A549 (cell line): ENCODE measurements at regions not wholly inside any gene's neighbourhood (a gene's known extent, or its start where the extent isn't known, plus 50 kb on each side); places are given as distances from the start of the nearest gene placed in this dataset.

ENCODE experiments used
- BHLHE40 ChIP-seq: IDR thresholded peaks from 2 replicates; pipeline ENCODE4 v1.6.1; 2012; ENCODE audit warnings: low read depth, low read length, inconsistent platforms
- GATA3 ChIP-seq: IDR thresholded peaks from 2 replicates; pipeline ENCODE4 v1.6.1; 2012; ENCODE audit warnings: borderline replicate concordance
- MAZ ChIP-seq: fragments of 150-350 bp; IDR thresholded peaks from 2 replicates; pipeline ENCODE4 v1.6.1; 2014; ENCODE audit warnings: antibody characterized with exemption, low read depth, low read length, borderline replicate concordance
- NR3C1 ChIP-seq: fragments of >200 bp; sonication (Bioruptor Twin); formaldehyde crosslinking; IDR thresholded peaks from 3 replicates; pipeline ENCODE4 v1.6.1; 2017
- POLR2A ChIP-seq: IDR thresholded peaks from 2 replicates; pipeline ENCODE4 v1.6.1; 2012; ENCODE audit warnings: mild to moderate bottlenecking, low read length
- RAD21 ChIP-seq, 2 experiments: fragments of >200 bp in 1 of 2; sonication (Bioruptor Twin) in 1 of 2; formaldehyde crosslinking in 1 of 2; IDR thresholded peaks in 1 of 2; conservative IDR thresholded peaks in 1 of 2; 2 replicates in 1 of 2; 3 replicates in 1 of 2; pipeline ENCODE4 v1.6.1; 2012 to 2018; ENCODE audit warnings: inconsistent platforms in 1 of 2
- RNF2 ChIP-seq: fragments of 200-600 bp; sonication (generic); IDR thresholded peaks from 2 replicates; pipeline ENCODE4 v1.6.1; 2016; ENCODE audit warnings: low read depth, mild to moderate bottlenecking, antibody characterized with exemption, moderate library complexity, borderline replicate concordance
- TF ChIP-seq, protein P1 (sequence below): fragments of >200 bp; sonication (Bioruptor Twin); formaldehyde crosslinking; IDR thresholded peaks from 3 replicates; pipeline ENCODE4 v1.5.1; 2016
- TF ChIP-seq, protein P2 (sequence below): fragments of 150-350 bp; IDR thresholded peaks from 2 replicates; pipeline ENCODE4 v1.6.1; 2014; ENCODE audit warnings: low read depth, mild to moderate bottlenecking, low read length
- TF ChIP-seq, protein P3 (sequence below): fragments of 250-450 bp; sonication (Bioruptor Pico); IDR thresholded peaks from 2 replicates; pipeline ENCODE4 v1.5.0; 2021; ENCODE audit warnings: mild to moderate bottlenecking, moderate library complexity, borderline replicate concordance
- TF ChIP-seq, protein P4 (sequence below): fragments of >200 bp; sonication (Bioruptor Twin); formaldehyde crosslinking; IDR thresholded peaks from 3 replicates; pipeline ENCODE4 v1.6.1; 2016
- TF ChIP-seq, protein P5 (sequence below): IDR thresholded peaks from 2 replicates; pipeline ENCODE4 v1.6.1; 2012
- TF ChIP-seq, protein P6 (sequence below): fragments of 200-600 bp; sonication (generic); IDR thresholded peaks from 2 replicates; pipeline ENCODE4 v1.6.1; 2016; ENCODE audit warnings: antibody characterized with exemption, mild to moderate bottlenecking, moderate library complexity

DNA sequence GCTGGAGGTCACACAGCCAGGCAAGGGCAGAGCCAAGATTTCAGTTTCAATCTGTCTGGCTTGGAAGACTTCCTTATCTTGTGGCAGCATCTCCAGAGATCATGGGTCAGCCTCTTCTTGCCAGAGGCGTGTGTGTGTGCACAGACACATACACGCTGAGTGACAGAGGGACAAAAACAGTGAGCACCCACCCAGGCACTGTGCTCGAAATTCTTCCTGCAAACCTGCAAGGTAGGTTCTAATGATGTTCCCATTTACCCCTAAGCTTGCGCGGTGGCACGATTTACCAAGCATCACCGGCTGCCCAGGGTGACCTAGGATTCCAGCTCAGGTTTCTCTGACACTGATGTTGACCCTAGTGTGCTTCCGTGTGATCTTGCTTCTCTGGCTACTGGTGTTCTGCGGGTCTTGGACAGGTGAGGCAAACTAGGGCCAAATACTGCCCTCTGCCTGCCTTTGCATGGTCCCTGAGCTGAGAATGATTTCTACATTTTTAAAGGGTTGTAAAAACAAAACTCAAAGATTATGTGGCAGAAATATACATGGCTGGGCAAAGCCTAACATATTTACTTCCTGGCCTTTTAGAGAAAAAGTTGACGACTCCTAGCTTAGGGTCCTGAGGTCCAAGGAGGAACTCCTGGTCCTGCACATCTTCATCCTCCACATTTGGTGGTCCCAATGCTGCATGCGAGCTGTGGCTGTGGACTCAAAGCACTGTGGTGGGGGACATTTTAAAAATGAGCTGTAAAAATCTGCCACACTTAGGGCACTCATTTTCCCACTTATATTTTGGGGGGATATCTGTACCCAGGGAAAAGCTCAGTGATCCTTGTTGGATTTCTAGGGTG, 268.5 kb downstream of the RPS24 start:
- TF ChIP-seq, protein P1, sequence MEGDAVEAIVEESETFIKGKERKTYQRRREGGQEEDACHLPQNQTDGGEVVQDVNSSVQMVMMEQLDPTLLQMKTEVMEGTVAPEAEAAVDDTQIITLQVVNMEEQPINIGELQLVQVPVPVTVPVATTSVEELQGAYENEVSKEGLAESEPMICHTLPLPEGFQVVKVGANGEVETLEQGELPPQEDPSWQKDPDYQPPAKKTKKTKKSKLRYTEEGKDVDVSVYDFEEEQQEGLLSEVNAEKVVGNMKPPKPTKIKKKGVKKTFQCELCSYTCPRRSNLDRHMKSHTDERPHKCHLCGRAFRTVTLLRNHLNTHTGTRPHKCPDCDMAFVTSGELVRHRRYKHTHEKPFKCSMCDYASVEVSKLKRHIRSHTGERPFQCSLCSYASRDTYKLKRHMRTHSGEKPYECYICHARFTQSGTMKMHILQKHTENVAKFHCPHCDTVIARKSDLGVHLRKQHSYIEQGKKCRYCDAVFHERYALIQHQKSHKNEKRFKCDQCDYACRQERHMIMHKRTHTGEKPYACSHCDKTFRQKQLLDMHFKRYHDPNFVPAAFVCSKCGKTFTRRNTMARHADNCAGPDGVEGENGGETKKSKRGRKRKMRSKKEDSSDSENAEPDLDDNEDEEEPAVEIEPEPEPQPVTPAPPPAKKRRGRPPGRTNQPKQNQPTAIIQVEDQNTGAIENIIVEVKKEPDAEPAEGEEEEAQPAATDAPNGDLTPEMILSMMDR = peak; percentile 29; the same call in 2 of the 3 replicates
- no peak for TF ChIP-seq MAZ
- TF ChIP-seq, protein P2, sequence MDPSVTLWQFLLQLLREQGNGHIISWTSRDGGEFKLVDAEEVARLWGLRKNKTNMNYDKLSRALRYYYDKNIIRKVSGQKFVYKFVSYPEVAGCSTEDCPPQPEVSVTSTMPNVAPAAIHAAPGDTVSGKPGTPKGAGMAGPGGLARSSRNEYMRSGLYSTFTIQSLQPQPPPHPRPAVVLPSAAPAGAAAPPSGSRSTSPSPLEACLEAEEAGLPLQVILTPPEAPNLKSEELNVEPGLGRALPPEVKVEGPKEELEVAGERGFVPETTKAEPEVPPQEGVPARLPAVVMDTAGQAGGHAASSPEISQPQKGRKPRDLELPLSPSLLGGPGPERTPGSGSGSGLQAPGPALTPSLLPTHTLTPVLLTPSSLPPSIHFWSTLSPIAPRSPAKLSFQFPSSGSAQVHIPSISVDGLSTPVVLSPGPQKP = no peak
- TF ChIP-seq, protein P3, sequence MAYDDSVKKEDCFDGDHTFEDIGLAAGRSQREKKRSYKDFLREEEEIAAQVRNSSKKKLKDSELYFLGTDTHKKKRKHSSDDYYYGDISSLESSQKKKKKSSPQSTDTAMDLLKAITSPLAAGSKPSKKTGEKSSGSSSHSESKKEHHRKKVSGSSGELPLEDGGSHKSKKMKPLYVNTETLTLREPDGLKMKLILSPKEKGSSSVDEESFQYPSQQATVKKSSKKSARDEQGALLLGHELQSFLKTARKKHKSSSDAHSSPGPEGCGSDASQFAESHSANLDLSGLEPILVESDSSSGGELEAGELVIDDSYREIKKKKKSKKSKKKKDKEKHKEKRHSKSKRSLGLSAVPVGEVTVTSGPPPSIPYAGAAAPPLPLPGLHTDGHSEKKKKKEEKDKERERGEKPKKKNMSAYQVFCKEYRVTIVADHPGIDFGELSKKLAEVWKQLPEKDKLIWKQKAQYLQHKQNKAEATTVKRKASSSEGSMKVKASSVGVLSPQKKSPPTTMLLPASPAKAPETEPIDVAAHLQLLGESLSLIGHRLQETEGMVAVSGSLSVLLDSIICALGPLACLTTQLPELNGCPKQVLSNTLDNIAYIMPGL (CRISPR knock-in tag) = no peak
- no peak for TF ChIP-seq POLR2A
- TF ChIP-seq RAD21 (conservative IDR thresholded peaks at IDR 0.05 in 1 of 2, IDR thresholded peaks at IDR 0.05 in 1 of 2) = peak; percentile 34 to 60; a peak in 4 of 5 replicates
- no peak for TF ChIP-seq RNF2
- TF ChIP-seq GATA3 = no peak
- TF ChIP-seq BHLHE40 = no peak
- TF ChIP-seq, protein P4, sequence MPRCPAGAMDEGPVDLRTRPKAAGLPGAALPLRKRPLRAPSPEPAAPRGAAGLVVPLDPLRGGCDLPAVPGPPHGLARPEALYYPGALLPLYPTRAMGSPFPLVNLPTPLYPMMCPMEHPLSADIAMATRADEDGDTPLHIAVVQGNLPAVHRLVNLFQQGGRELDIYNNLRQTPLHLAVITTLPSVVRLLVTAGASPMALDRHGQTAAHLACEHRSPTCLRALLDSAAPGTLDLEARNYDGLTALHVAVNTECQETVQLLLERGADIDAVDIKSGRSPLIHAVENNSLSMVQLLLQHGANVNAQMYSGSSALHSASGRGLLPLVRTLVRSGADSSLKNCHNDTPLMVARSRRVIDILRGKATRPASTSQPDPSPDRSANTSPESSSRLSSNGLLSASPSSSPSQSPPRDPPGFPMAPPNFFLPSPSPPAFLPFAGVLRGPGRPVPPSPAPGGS = no peak
- TF ChIP-seq NR3C1 = no peak
- TF ChIP-seq, protein P5, sequence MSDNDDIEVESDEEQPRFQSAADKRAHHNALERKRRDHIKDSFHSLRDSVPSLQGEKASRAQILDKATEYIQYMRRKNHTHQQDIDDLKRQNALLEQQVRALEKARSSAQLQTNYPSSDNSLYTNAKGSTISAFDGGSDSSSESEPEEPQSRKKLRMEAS = no peak
- TF ChIP-seq, protein P6, sequence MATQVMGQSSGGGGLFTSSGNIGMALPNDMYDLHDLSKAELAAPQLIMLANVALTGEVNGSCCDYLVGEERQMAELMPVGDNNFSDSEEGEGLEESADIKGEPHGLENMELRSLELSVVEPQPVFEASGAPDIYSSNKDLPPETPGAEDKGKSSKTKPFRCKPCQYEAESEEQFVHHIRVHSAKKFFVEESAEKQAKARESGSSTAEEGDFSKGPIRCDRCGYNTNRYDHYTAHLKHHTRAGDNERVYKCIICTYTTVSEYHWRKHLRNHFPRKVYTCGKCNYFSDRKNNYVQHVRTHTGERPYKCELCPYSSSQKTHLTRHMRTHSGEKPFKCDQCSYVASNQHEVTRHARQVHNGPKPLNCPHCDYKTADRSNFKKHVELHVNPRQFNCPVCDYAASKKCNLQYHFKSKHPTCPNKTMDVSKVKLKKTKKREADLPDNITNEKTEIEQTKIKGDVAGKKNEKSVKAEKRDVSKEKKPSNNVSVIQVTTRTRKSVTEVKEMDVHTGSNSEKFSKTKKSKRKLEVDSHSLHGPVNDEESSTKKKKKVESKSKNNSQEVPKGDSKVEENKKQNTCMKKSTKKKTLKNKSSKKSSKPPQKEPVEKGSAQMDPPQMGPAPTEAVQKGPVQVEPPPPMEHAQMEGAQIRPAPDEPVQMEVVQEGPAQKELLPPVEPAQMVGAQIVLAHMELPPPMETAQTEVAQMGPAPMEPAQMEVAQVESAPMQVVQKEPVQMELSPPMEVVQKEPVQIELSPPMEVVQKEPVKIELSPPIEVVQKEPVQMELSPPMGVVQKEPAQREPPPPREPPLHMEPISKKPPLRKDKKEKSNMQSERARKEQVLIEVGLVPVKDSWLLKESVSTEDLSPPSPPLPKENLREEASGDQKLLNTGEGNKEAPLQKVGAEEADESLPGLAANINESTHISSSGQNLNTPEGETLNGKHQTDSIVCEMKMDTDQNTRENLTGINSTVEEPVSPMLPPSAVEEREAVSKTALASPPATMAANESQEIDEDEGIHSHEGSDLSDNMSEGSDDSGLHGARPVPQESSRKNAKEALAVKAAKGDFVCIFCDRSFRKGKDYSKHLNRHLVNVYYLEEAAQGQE = no peak
